ENCODE measurements at regions not wholly inside any gene's neighbourhood (a gene's known extent, or its start where the extent isn't known, plus 50 kb on each side); places are given as distances from the start of the nearest gene placed in this dataset.
"Not testable (repeated sequence)": the region's sequence is repeated elsewhere in the genome, so short reads cannot be mapped to it uniquely, and the experiment has no call there.

DNA sequence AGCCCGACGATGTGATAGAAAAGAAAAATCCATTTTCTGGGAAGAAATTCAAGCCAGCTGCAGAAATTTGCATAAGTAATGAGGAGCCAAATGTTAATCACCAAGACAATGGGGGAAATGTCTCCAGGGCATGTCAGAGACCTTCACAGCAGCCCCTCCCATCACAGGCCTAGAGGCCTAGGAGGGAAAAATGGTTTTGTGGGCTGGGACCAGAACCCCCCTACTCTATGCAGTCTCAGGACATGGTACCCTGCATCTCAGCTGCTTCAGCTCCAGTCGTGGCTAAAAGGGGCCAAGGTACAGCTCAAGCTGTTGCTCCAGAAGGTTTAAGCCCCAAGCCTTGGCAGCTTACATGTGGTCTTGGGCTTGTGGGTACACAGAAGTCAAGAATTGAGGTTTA is 155.5 kb upstream of the FOXQ1 start:
- not testable (repeated sequence) for DNase-seq (ENCODE audit: low read depth)

DNA sequence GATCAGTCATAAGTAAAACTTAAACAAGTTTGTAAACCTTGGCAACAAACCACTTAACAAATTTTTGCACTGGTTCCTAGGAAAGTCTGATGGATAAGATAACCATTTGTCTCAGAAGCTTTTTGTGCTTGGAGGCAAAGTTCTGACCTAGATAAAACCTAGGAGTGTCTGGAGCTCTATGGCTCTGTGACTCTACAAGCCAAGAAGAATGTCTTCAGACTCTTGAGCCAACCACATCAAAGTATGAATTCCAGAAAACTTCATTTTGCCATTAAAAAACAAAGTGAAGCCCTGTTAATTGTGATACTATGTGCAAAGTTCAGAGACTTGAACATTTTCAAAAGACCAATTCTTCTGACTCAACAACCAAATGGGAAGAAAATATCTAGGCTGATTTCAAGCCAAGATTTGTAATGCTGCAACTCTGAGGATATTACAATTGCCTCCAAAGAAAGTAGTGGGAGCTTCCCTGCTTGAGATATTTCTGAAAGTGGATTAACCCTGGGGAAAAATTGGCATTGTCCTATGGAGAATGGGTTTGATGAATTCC is 158.1 kb upstream of the FOXQ1 start:
- DNase-seq (ENCODE audit: low read depth): no peak

DNA sequence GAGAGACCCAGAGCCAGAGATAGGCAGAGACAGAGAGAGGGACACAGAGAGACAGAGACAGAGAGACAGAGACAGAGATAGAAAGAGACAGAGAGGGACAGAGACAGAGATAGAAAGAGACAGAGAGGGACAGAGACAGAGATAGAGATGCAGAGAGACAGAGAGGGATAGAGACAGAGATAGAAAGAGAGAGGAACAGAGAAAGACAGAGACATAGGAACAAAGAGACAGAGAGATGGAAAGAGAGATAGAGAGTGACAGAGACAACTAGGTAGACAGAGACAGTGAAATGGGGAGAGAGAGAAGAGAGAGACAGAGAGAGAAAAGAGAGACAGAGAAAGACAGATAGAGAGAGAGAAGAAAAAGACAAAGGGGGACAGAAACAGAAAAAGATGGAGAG is 165.4 kb upstream of the FOXQ1 start:
- DNase-seq (ENCODE audit: low read depth): no peak

DNA sequence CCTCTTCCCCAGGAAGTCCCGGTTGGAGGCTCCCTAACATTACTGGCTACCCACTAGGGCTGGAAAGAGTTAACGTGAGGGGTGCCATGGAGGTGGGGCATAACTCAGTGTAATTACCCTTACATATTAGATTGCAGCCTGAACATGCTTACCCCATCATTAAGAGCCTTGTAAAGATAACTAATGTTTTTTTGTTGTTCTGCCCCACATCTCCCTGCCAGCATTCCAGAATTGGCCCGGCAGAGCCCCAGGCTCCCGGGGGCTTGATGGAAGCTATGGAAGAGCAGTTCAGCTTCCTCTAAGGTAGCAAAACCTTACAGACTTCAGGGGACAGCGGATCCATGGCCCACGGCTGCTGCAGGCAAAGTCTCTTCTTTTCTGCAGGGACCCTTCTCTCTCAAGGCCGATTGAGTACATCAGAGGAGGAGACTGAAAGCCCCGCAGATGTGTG is 166.1 kb upstream of the FOXQ1 start:
- no peak for DNase-seq (ENCODE audit: low read depth)

DNA sequence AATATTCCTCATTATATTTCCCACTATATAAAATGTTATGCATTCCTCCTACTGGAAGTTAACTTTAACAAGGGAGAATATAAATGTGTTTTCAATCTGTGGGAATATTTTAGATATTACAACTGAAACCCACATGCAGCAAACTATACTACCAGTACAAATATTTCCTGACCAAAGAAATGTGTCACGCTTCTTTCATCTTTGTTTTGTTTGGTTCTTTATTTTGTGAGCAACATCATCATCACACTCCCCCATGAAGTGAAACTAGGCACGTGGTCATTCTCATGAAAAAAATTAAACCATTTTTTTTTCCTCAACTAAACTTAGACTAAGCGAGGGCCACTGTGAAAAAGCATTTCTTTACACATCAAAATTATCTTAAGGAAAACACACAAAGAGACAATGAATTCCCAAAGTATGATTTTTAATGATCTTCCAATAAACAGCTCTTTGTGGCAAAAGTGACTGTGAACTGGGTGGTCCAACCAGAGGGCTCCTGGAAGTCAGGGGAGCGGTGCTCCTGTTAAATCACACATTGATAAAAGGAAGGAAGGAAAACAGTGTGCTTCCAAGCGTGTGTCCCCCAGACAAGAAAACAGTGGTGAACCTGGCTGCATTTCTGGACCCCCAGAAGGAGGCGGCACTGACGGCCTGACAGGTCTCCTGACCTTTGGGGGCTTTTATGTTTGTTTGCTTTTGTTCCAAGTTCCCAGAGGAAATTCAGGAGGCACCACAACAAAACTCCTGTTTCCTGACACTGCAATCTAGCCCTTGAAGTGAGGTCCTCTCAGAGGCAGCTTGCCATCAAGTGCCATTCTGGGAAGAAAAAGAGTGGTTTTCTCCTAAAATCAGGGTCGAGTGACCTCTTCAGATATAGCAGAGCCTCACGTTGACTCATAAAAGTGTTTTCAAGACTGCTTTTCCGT is 166.8 kb upstream of the FOXQ1 start:
- DNase-seq (ENCODE audit: low read depth): peak; percentile 14

DNA sequence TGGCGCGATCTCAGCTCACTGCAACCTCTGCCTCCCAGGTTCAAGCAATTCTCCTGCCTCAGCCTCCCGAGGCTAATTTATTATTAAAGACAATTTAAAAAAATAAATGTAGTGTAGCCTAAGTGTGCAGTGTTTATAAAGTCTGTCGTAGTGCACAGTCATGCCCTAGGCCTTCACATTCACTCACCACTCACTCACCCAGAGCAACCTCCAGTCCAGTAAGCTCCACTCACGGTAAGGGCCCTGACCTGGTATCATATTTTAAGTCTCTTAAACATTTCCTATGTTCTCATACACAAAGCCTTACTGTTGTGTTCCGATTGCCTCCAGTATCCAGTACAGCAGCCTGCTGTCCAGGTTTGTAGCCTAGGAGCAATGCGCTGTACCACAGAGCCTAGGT is 168.2 kb upstream of the FOXQ1 start:
- DNase-seq (ENCODE audit: low read depth): peak; percentile 5

DNA sequence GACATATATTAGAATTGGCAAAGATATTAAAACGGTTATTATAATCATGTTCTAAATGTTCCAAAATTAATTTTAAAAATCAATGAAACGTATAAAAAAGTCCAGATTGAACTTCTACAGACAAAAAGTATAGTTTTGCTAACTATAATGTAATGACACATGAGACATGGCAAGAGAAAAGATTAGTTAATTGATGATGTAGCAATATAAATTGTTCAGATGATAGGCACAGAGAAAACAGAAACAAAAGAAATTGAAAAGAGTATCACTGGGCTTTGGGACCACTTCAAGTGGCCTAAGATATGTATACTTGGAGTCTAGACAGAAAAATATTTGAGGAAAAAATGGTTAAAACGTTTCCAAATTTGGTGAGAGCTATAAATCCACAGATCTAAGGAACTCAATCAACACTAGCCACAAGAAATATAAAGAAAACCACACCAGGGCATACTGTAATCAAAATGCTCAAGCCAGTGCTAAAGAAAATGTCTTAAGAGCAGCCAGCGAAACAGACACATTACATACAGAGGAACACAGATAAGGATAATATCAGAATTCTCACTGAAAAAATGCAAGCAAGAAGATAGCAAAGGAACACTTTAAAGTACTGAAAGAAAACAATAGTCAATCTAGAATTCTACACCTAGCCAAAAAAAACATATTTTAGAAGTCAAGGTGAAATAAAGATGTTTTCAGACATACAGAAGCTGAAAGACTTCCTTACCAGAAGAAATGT is 172.6 kb upstream of the FOXQ1 start:
- no peak for DNase-seq (ENCODE audit: low read depth)

DNA sequence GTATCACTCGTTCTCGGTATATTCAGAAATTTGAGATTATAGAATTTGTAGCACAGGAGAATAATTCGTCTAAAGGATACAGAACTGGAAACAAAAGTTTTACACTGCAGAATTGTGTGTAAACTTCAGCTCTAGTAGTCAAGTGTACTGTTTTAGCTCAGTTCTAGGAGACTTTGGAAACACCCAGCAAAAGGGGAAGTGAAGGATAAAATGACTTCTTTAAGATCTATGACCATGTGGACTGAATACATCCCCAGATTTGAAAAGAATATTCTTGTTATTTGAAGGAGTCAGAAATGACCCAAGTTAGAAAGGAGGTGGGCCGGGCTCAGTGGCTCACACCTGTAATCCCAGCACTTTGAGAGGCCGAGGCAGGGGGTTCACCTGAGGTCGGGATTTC is 174.0 kb upstream of the FOXQ1 start:
- no peak for DNase-seq (ENCODE audit: low read depth)

DNA sequence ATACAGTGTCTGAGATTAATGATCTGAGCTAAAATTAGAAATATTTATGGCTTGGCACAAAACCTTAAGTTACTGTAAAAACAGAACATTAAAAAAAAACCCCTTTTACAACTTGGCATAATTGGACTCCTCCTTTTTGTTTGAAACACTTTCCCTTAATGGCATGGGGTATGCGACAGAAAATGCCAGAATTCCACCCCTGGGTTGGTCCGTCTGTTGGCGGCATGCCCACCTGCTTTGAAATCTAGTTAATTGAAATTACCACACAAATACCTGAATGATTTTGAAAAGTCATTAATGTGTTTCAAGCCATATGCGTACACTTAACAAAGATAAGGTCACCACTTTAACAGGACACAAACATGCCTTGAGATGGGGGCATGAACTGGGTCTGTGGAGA is 175.1 kb upstream of the FOXQ1 start:
- no peak for DNase-seq (ENCODE audit: low read depth)

DNA sequence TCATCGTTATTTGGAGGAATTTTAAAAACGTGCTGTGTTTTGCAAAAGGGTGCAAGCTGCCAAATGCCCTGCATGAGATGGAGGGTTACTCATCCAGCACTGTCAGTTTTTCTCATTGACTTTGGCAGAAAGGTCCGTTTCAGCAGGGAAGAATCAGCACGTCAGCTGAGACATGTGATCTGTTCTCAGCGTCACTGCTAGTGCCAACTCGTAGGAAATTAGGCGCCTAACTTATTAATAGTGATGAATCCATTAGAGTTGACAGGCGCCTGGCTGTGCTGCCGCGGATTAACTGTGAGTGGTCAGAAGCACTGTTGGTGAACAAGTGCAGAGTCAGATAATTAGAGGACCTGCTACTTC is 175.5 kb upstream of the FOXQ1 start:
- DNase-seq (ENCODE audit: low read depth): no peak

DNA sequence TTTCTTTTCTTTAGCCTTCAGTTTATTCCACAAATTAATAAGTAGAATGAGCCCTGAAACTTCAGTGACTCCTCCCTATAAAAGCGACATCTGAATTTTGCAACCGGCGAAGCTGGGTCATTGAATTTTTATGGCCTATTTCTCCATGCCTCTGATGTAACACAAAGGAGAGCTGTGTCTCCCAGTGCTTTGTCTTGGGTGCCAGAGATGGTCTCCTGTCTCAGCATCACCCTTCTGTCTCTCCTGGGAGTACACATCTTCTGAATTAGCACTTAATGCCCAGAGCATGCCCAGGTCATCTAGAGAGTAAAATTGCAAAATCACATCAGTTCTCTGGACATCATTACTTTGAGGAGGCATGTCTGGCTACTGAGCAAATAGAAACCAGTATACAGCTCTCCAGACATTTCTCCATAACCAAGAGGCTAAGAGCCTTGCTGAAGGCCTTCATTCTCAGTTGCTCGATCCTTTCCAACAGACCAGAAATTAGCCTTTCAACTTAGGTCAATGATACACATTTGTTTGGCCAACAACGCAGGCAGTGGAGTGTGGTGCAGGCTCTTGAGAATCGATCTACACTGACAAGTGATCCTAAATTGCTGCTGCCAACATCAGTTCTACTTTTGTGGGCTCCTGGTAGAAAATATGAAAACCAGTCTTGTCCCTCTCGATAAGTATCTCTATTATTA is 176.0 kb upstream of the FOXQ1 start:
- no peak for DNase-seq (ENCODE audit: low read depth)

DNA sequence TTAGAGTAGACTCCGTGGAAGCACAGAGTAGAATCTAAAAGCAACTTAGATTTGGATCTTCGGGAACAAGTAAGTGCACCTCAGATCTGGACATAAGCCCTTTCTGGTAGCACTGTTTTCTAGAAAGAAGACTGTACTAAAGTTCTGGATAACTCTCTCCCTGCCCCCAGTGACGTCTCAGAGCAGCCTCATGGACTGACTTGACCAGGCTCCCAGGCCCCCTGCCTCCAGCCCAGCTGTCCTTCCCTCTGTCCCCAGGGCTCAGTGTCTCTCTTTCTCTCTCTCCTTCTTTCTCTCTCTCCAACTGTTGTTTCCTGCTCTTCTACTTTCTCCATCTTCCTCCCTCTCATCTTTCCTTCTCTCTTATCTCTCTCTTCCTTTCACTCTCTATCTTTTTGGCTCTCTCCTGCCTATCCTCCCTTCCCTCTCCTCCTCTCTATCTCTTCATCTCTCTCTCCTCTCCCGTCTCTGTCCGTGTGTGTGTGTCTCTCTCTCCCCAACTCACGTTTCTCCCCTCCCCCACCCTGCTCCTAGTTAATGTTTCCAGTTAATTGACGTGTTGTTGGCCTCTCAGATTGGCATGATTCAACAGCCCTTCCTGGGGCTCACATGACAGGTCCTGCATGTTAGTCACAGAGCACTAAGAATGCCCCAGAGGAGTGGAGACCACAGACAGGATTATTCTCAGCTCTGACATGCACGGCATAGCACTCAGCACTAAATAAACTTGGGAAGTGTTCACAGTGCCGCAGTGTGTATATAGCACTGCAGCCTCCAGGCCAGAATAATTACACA is 180.4 kb upstream of the FOXQ1 start:
- peak; percentile 80 for DNase-seq (ENCODE audit: low read depth)

DNA sequence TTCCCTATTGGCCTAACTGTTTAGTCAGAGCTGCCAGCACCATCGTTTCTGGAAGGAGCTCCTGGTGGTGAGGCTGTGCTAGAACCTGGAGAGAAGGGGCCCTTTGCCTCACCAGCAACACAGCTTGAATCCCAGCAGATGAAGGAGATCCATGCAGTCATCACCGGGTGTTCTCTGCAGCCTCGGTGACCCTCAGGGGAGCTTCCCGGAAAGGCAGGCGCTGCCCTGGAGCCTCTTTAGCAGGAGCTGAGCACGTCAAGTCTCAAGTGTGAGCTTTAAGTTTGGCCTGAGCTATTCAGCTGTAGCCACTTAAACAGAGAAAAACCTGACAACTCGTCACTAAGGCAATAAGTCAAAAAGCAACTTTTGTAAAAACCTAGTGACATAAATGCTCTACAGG is 181.2 kb upstream of the FOXQ1 start:
- no peak for DNase-seq (ENCODE audit: low read depth)

DNA sequence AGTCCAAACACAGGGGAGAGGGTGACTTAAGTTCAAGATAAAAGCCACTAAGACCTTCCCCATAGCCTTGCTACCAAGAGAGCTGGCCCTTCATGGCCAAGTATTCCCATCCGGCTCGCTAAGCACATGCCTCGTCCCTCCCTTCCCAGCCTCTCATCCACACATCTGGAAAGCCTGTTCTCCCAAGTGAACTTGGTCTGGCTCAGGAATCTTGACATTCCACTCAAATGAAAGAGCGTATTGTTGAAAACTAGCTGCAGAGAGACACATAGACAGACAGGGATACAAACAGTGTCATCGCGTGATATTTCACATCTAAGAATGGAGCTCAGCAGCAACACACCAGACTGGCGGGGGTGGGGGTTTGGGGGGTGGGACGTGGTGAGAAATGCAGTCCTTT is 182.8 kb upstream of the FOXQ1 start:
- no peak for DNase-seq (ENCODE audit: low read depth)

DNA sequence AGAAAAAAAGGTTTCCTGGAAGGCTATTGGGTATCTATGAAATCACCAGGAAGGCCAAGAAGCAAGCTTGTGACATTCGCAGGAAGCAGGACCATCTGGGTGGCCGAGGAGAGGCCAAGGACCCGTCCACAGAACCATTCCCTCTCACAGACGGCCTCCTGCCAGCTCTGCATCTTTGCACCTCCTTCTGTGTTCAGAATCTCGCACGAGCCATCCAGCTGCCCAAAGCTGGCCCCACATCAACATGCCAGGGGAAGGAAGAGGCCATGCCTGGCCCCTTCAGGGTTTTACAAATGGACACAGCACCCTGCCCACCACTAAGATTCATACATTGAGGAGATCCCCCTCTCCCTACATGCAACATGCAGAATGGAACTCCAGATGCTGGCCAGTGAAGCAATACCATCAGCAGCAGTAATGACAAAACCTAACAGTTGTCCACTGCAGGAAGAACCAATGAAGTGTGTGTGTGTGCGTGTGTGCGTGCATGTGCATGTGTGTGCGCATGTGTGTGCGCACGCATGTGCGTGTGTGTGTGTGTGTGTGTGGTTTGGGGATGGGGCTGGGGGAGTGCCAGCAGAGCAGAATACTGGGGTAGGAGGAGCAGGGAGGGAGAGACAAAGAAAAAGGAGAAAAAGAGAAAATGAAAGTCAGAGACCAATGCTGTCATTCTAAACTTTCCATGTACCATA is 184.2 kb upstream of the FOXQ1 start:
- no peak for DNase-seq (ENCODE audit: low read depth)

DNA sequence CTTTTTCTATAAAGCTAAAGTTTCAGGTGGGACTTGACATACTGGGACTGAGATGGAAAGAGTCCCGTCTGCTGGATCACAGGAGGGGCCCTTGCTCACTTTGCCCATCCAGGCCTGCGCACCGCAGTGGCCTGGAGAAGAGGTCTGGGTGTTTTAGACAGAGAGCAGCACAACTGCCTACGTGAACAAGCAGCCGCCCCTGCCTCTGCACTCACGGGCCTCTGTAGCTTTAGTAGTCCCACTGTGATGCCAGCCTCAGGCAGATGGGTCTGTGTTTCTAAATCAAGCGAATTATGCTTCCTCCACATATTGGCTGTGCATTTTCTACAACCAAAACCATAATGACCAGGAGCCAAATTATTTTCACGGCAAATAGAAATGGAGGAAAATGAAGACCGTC is 184.8 kb upstream of the FOXQ1 start:
- DNase-seq (ENCODE audit: low read depth): no peak

DNA sequence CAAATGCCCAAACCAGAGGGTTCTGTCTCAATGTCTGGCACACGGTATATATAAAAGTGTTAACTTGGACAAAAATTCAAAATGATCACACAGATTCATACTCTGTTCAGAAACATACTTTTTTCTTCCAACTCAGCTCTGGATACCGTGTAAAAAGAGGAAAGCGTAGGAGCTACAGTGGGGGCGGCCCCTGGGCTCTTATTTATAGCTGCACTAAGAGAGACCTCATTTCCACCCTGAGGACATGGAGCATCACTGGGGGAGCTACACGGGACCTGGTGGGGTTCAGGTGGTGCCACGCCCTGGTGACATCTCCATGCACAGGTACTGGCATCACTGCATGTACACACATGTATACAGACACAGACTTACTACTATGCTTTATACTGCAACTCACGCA is 185.9 kb upstream of the FOXQ1 start:
- DNase-seq (ENCODE audit: low read depth): no peak

DNA sequence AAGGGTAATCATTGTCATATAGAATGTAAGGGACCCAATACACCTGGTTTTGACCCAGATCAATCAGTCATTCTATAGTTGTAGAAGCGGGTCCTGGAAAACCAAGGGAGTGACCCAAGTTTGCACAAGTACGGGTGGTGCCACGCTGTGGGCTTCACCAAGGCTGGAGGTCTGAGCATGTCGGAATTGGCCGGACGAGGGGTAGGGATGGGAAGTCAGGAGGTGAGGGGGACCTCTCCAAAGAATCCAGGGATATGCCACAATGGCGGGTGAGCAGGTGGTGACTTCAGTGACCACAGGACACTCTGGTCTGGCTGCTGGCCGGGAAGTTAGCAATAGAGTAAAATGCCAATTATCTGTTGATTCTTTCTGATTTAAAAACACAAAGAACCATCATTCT is 186.6 kb upstream of the FOXQ1 start:
- no peak for DNase-seq (ENCODE audit: low read depth)

DNA sequence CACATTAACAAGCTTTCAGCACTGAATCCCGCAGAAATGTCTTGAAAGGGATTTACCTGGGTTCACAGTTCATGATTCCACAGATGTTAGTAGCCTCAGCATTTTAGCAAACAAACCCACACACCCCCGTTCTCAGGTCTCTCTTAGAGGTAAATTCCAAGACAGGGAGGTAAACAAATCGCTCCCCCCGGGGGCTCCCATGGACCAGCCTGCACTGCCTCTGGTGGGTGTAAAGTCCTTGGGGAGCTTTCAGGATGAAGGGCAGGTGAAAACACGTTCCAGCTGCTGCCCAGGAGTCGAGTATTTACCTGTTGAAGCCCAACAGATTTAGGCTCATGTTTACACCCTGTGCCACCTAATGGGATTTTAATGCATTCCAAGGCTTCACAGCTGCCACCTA is 187.0 kb upstream of the FOXQ1 start:
- DNase-seq (ENCODE audit: low read depth): no peak

DNA sequence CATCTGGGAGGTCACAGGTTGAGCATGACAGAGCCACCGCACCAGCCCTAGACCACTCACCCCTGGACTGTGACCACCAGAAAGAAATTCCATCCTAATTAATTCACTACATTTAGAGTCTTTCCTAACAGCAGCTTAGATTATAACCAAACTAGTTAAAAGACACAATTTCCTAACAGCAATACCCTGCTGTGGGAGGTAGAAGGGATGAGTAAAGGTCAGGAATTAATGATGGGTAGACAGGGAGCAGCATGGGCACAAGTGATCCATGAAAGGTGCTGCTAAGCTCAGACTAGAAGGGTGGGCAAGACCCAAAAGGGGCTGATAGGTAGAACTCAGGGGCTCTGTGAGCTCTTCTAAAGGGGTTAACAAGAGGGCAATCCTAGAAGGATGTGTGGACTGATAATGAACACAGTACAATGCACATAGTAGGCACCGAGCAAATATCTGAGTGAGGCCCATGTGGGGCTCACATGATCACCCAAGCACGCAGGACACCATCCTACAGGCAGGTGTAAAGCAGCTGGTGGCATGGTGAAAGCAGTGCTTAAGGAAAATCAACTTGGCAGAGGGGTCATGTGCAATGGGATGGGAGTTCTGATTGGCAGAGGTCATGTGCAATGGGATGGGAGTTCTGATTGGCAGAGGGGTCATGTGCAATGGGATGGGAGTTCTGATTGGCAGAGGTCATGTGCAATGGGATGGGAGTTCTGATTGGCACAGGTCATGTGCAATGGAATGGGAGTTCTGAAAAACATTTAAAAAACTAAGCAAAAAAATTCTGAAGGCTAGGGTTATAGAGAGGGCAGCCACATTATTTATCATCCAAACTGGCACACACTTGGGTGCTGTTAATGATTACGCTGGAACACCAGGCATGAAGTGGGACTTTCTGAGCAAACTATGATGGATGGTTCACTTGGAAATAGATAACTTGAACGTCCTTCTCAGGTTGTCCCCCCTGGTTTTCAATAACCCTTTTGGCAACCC is 188.2 kb upstream of the FOXQ1 start:
- no peak for DNase-seq (ENCODE audit: low read depth)

All from amniotic epithelial cell (primary cell).